ENCODE measurements at regions not wholly inside any gene's neighbourhood (a gene's known extent, or its start where the extent isn't known, plus 50 kb on each side); places are given as distances from the start of the nearest gene placed in this dataset.
A peak's percentile ranks its signal among the peaks of the same experiment; 100 is the strongest.

- Histone ChIP-seq H3K27me3 (no peaks in the 10 kb centered on the region), H3K36me3 (no peaks in the 10 kb centered on the region), H3K4me1 (peaks cover 27% of the 10 kb centered on the region), H3K27ac (peak overlapping the region; percentile 48), H3K4me3 (no peak overlapping the region), H3K9me3 (no peaks in the 10 kb centered on the region)
- TF ChIP-seq EP300 (IDR thresholded peaks at IDR 0.05): no peak
- no peak for TF ChIP-seq POLR2A (IDR thresholded peaks at IDR 0.05)
- no peak for TF ChIP-seq POLR2AphosphoS5 (IDR thresholded peaks at IDR 0.05)
- no peak for TF ChIP-seq CTCF (IDR thresholded peaks at IDR 0.05)
- no peak for DNase-seq (ENCODE audit: low spot score in 2 of 2)
- 7% methylated on average over 1 of the region's 1 CpG for WGBS
Observed at GRCh38 chr11:56885177-56885576, 103.5 kb upstream of the OR5AK2 start.

GRCh38 chr11:56883371-56883987 is 105.2 kb upstream of the OR5AK2 start:
- WGBS: 90% methylated on average over 9 of the region's 9 CpGs

GRCh38 chr11:56876621-56877275 is 112.0 kb upstream of the OR5AK2 start:
- 27% methylated on average over 3 of the region's 3 CpGs for WGBS
- no peaks in the 10 kb centered on the region for H3K36me3 ChIP-seq
- DNase-seq (ENCODE audit: low spot score in 2 of 2): no peak
- H3K4me3 ChIP-seq: no peak overlapping the region
- H3K27ac ChIP-seq: no peak overlapping the region
- H3K27me3 ChIP-seq: no peaks in the 10 kb centered on the region
- H3K4me1 ChIP-seq: no peaks in the 10 kb centered on the region
- TF ChIP-seq EP300 (IDR thresholded peaks at IDR 0.05) (no peak), POLR2AphosphoS5 (IDR thresholded peaks at IDR 0.05) (no peak), POLR2A (IDR thresholded peaks at IDR 0.05) (no peak), CTCF (IDR thresholded peaks at IDR 0.05) (no peak)
- no peaks in the 10 kb centered on the region for H3K9me3 ChIP-seq

More at GRCh38 chr11:56883371-56883987, 105.2 kb upstream of the OR5AK2 start:
- H3K9me3 ChIP-seq: no peaks in the 10 kb centered on the region
- H3K4me1 ChIP-seq: peaks cover 23% of the 10 kb centered on the region
- no peak overlapping the region for H3K4me3 ChIP-seq
- no peak for TF ChIP-seq CTCF (IDR thresholded peaks at IDR 0.05)
- no peak for TF ChIP-seq EP300 (IDR thresholded peaks at IDR 0.05)
- TF ChIP-seq POLR2AphosphoS5 (IDR thresholded peaks at IDR 0.05): no peak
- TF ChIP-seq POLR2A (IDR thresholded peaks at IDR 0.05): no peak
- no peak for DNase-seq (ENCODE audit: low spot score in 2 of 2)
- H3K27ac ChIP-seq: no peak overlapping the region
- no peaks in the 10 kb centered on the region for H3K36me3 ChIP-seq
- no peaks in the 10 kb centered on the region for H3K27me3 ChIP-seq

- no peak for TF ChIP-seq EP300 (IDR thresholded peaks at IDR 0.05)
- no peak for DNase-seq (ENCODE audit: low spot score in 2 of 2)
- Histone ChIP-seq H3K4me1 (no peaks in the 10 kb centered on the region), H3K27ac (no peak overlapping the region), H3K9me3 (no peaks in the 10 kb centered on the region), H3K27me3 (no peaks in the 10 kb centered on the region), H3K36me3 (no peaks in the 10 kb centered on the region), H3K4me3 (no peak overlapping the region)
- 41% methylated on average over 2 of the region's 2 CpGs for WGBS
Observed at GRCh38 chr11:56855217-56855616, 106.7 kb upstream of the OR9G4 start.

GRCh38 chr11:56852131-56852530 is 103.6 kb upstream of the OR9G4 start:
- TF ChIP-seq POLR2AphosphoS5 (IDR thresholded peaks at IDR 0.05) (no peak), POLR2A (IDR thresholded peaks at IDR 0.05) (no peak), CTCF (IDR thresholded peaks at IDR 0.05) (no peak), EP300 (IDR thresholded peaks at IDR 0.05) (no peak)
- Histone ChIP-seq H3K36me3 (no peaks in the 10 kb centered on the region), H3K4me1 (no peaks in the 10 kb centered on the region), H3K9me3 (no peaks in the 10 kb centered on the region), H3K4me3 (no peak overlapping the region), H3K27me3 (no peaks in the 10 kb centered on the region), H3K27ac (no peak overlapping the region)
- no peak for DNase-seq (ENCODE audit: low spot score in 2 of 2)
- WGBS: 88% methylated on average over 1 of the region's 1 CpG

All from suprapubic skin (tissue), 4 donors.